Stimulated activated CD8-positive, alpha-beta memory T cell treated with anti-CD3 and anti-CD28 coated beads, Interleukin-4, amount 100 ng/mL, for 24 hours (primary cell): ENCODE measurements at regions not wholly inside any gene's neighbourhood (a gene's known extent, or its start where the extent isn't known, plus 50 kb on each side); places are given as distances from the start of the nearest gene placed in this dataset.
"Not testable (repeated sequence)": the region's sequence is repeated elsewhere in the genome, so short reads cannot be mapped to it uniquely, and the experiment has no call there.

ENCODE experiments used
- DNase-seq: peaks from one replicate; pipeline ENCODE4 v3.0.0-alpha.2; 2020; ENCODE audit warnings: low read depth

GRCh38 chr3:40949347-40949746 lies 250.0 kb upstream of the CTNNB1 start:
- not testable (repeated sequence) for DNase-seq

- no peak for DNase-seq
Measured at GRCh38 chr3:40951636-40952035, 247.7 kb upstream of the CTNNB1 start.

- DNase-seq: no peak
Measured at GRCh38 chr3:40961104-40961857, 238.0 kb upstream of the CTNNB1 start.

- DNase-seq: no peak
Measured at GRCh38 chr3:40962721-40963120, 236.6 kb upstream of the CTNNB1 start.

GRCh38 chr3:40968666-40969065 lies 230.6 kb upstream of the CTNNB1 start:
- DNase-seq: no peak

- DNase-seq: no peak
Measured at GRCh38 chr3:40969341-40969740, 230.0 kb upstream of the CTNNB1 start.

- no peak for DNase-seq
Measured at GRCh38 chr3:40969756-40970466, 229.4 kb upstream of the CTNNB1 start.

GRCh38 chr3:40971191-40972168 lies 227.8 kb upstream of the CTNNB1 start:
- DNase-seq: no peak

GRCh38 chr3:40972350-40972749 lies 227.0 kb upstream of the CTNNB1 start:
- DNase-seq: no peak

- no peak for DNase-seq
Measured at GRCh38 chr3:40973141-40973540, 226.2 kb upstream of the CTNNB1 start.

GRCh38 chr3:40975711-40976121 lies 223.6 kb upstream of the CTNNB1 start:
- no peak for DNase-seq

- DNase-seq: no peak
Measured at GRCh38 chr3:40976241-40976640, 223.1 kb upstream of the CTNNB1 start.

GRCh38 chr3:40978442-40978841 lies 220.9 kb upstream of the CTNNB1 start:
- DNase-seq: no peak

- DNase-seq: no peak
Measured at GRCh38 chr3:40979962-40980361, 219.3 kb upstream of the CTNNB1 start.

GRCh38 chr3:40980467-40980866 lies 218.8 kb upstream of the CTNNB1 start:
- no peak for DNase-seq

GRCh38 chr3:40985195-40985594 lies 214.1 kb upstream of the CTNNB1 start:
- DNase-seq: no peak

- no peak for DNase-seq
Measured at GRCh38 chr3:40988468-40988867, 210.8 kb upstream of the CTNNB1 start.

GRCh38 chr3:40989141-40990061 lies 209.9 kb upstream of the CTNNB1 start:
- no peak for DNase-seq

- no peak for DNase-seq
Measured at GRCh38 chr3:40990062-40990456, 209.2 kb upstream of the CTNNB1 start.

- no peak for DNase-seq
Measured at GRCh38 chr3:40992023-40992422, 207.3 kb upstream of the CTNNB1 start.

GRCh38 chr3:40994611-40995010 lies 204.7 kb upstream of the CTNNB1 start:
- DNase-seq: no peak
